HG02798 (cell line): ENCODE measurements at regions not wholly inside any gene's neighbourhood (a gene's known extent, or its start where the extent isn't known, plus 50 kb on each side); places are given as distances from the start of the nearest gene placed in this dataset.

ENCODE experiments used
- ATAC-seq: cut with Tn5 transposase; IDR thresholded peaks from one replicate; pipeline ENCODE4 v1.9.1; 2021; ENCODE audit warnings: mild to moderate bottlenecking; ENCODE audit not compliant: unreplicated experiment, poor library complexity

DNA sequence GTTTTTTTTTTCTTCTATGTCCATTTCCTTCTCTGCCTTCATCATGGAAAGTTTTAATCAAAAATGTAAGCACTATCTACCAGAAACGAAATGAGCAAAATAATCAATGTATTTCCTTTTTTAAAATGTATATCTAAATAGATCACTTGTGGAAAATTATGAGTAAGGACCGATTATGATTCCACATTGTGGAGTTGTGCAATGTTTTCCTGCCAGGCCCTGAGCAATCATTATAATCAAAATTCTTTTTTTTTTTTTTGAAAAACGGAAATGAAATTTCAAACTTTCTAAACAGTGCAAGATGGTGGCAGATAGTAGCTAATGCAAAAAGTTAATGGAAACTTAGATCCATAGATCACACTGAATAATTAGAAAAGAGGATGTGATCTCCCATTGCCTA lies 1074.6 kb upstream of the TMEM132C start:
- ATAC-seq: no peak

DNA sequence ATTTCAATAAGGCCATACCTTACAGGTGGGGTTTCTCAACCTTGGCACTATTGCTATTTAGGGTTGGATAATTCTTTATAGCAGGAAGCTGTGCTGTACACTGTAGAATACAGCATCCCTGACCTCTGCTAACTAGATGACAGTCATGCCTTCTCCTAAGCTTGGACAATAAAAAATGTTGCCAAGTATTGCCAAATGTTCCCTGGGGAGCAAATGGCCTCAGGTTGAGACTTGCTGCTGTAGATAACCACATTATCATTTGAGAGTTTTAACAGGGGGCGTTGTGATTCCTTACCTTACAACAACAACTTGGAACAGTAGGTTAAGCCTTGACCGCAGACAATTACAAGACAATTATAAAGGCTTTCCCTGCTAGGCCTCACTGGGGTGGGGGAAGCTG lies 1073.6 kb upstream of the TMEM132C start:
- ATAC-seq: no peak

DNA sequence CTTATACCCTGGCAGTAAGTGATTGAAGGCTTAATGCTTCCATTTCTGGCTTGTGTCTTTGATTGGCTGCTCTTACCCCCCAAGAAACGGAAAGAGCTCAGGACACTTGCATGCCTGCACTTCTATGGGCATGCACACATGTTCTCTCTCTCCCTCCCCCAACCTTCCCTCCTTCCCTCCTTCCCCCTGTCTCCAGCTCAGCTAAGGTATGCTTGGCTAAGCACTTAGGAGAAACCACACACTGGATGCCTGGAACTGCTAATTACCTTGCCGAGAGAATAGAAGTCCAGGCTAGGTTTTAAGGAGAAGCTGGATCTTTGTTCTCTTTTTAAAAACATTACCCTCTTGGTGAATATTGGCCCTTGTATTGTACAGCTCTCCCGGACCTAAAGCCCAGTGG lies 1072.8 kb upstream of the TMEM132C start:
- no peak for ATAC-seq

DNA sequence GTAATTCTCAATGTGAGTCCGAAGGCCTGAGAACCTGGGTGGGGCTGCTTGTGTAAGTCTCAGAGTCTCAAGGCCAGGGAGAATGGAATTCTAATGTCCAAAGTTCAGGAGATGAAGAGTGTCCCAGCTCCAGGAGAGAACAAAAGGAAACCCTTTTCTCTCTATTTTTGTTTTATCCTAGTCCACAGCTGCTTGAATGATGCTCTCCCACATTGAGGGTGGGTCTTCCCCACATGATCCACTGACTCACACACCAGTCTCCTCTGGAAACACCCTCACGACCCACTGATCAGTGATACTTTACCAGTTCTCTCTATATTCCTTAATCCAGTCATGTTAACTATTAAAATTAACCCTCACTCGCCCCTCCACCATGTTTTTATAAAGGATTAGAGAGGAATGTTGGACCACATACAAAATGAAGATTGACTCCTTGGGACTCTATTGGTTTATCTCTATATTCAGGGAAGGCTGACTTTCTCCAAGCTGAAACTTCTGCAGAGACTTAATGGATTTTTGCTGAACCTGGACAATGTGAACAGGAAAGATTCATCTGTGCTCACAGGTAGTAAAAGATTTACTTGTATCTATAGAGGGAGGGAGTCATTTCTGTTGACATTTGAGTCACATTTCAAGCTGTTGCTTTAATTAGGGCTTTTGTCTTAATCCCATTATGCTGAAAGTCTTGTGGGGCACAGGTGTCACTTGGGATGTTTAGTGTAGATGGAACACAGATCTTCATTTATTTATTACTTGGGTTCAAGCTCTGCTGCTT lies 1061.0 kb upstream of the TMEM132C start:
- ATAC-seq: no peak

DNA sequence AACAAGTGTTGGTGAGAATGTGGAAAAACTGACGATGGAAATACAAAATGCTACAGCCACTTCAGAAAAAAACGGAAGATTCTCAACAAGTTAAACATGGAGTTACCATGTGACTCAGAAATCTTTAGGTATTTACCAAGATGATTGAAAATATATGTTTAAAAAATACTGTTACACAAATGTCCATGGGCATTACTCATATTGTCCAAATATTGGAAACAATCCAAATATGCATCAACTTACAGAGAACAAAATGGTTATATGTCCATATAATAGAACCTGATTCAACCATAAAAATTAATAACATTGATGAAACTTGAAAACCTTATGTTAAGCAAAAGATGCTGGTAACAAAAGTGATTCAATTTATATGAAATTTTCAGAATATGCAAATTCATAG lies 1057.7 kb upstream of the TMEM132C start:
- no peak for ATAC-seq

DNA sequence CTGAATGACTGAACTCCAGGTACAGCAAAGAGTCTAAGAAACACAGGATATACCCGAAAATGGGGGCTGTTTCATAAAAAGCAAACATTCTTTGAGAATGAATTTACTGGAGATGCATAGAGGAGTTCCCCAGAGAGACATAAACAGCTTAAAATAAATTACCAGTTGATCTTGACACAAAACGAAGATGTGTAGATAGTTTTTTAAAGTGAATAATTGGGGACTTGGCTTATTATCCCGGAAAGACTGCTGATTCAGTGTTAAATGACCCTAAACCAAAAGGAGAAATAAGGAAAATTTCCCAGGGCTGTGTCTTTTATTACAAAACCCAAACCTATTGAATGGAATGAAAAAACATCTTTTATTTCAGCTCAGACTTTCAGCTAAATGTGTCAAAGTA lies 1052.8 kb upstream of the TMEM132C start:
- no peak for ATAC-seq

DNA sequence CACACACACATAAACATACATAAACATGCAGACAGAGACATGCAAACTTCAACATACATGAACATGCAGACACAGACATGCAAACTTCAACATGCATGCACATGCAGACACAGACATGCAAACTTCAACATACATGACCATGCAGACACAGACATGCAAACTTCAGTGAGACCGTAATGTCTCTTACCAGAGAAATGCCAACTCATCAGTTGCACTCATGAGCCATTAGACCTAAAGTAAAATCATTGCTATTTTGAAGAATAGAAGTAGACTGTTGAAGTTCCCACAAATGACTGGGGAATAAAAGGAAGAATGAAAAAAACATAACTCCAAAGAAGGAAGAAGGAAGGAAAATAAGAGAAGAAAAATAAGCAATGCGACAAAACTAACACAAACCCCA lies 1044.0 kb upstream of the TMEM132C start:
- ATAC-seq: no peak

DNA sequence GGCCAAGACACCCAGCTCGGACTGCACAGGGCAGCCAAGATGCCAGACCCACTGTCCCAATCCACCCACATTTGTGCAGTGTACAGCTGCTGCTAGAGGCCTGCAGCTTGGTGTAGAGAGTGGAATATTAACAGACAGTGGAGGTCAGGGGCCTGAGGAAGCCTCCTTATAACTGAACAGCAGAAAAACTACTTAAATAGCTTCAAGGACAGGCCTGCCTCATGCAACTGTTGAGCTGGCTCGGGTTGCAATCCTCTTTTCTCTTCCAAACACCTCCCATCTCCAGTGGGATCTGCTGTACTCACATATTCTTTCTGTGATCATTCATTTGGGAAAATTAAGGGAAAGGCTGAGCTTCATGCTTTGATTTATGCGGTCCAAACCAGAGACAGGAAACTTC lies 1043.2 kb upstream of the TMEM132C start:
- ATAC-seq: no peak

DNA sequence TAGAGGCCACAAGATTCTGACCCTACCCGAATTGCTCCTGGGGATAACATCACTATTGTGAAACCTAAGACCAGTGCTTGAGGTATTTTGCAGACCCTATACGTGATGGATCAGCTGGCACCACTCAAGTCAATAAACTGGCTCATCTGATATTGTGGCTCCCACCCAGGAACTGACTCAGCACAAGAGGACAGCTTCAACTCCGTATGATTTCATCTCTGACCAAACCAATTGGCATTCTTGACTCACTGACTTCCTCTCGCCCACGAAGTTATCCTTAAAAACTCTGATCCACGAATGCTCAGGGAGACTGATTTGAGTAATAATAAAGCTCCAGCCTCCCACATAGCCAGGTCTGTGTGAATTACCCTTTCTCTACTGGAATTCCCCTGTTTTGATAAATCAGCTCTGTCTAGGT lies 1036.1 kb upstream of the TMEM132C start:
- ATAC-seq: no peak

DNA sequence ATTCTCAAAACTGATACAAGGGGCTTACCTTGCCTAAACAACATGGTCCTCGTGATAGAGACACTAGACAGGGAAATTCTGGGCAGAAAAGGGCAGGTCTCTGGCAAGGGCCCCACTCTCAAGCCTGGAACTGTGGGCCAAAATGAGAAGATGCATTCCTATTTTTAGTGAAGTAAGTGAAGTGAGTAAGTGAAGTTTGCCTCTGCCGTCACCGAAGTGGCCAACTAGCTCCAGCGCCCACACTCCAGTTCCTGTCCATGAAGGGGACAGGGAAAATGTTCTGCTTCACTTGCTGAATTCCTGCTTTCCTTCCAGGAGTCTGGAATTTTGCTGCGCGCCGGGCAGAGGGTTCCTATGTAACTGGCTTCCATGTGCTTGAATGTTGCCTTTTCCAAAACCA lies 1035.6 kb upstream of the TMEM132C start:
- no peak for ATAC-seq

DNA sequence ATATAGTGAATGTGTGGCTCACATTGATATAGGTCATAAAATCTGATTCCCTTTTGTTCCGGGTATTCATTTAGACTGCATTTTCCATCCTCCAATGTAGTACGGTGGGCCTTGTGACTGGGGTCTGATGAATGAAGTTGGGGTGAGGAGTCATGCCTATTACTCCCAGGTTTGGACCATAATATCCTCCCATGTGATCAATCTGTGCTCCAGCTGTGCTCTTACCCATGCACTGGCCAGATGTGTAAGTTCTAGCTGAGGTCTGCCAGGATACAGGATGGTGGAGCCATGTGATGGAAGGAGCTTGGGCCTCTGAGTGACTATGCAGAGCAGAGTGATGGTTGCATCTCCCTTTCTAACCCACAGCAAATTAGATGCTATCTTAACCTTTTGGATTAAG lies 1034.0 kb upstream of the TMEM132C start:
- no peak for ATAC-seq

DNA sequence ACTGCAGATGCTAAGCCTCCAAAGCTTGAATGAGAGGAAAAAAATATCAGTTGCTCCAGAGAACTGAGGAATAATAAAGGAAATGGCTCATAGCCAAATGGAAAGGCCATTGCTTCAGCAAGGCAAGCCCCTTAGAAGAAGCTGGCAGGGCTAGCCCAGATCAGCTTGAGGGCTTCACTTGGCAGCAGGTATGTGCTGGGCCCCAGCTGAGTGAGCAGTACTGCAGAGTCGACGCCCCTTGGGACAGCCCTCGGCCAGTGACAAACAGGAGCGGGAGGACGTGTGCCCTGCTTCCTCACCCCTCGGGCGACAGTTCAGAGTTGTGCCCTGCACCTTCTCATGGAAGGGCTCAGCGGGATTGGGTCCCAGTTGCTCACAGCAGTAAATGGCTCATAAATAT lies 1031.2 kb upstream of the TMEM132C start:
- no peak for ATAC-seq

DNA sequence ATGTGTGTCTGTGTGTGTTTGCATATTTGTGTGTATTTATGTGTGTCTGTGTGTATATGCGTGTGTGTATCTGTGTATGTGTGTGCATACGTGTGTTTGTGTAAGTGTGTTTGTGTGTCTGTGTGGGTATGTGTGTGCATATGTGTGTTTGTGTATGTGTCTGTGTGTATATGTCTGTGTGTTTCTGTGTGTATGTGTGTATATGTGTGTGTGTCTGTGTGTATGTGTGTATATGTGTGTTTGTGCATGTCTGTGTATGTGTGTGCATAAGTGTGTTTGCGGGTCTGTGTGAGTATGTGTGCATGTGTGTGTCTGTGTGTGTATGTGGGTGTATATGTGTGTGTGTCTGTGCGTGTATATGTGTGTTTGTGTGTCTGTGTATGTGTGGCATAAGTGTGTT lies 1030.5 kb upstream of the TMEM132C start:
- ATAC-seq: no peak

DNA sequence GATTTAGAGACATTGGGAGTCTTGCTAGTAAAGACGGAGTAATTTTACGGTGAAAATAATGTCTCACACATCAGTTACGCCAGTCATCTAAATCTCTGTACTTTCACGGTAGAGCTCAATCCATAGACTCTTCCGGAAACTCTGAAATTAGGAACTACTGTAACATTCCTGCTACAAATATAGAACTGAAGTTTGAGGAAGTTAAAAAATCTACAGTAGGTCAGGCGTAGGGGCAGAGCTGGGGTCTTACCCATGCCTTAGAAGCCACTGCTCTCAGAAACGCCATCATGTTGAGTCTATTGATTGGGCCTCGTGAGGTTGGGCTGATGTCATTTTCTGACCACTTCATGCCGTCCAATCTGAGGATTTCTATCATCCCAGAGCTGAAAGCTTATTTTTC lies 1029.8 kb upstream of the TMEM132C start:
- ATAC-seq: no peak

DNA sequence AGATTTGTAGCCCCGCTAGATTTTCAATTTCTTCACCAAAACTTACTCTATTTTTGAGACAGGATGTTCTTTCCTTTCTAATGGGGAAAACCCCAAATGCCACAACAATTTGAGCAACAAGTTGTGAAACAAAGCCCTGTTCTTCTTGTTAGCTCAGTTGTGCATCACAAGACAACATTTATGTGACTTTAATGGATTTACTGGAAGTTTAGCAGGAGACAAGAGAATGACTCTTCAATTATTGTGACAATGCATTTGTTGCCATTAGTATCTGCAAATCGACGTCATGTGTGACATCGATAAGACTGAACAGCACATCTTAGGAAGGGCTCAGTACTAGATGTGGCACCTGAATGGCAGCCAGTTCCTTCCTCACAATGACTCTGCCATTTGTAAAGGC lies 1028.9 kb upstream of the TMEM132C start:
- no peak for ATAC-seq

DNA sequence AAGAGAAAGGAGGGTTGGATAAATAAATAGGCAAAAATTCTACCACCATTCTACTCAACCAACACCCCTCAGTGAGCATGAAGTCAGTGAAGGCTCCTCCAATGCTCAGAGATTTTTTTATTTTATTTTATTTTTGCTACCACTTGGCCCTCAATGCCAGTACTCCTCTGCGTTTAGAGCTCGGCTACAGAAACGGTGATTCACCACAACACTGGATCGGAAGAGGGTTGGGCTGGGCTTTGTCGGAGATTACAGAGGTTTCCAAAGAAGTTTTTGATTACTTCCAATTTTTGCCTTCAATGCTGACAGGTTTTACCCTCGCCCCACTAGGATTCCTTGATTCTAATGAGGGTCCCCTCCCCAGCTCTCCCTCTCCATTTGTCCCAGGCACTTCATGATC lies 1027.2 kb upstream of the TMEM132C start:
- ATAC-seq: no peak

DNA sequence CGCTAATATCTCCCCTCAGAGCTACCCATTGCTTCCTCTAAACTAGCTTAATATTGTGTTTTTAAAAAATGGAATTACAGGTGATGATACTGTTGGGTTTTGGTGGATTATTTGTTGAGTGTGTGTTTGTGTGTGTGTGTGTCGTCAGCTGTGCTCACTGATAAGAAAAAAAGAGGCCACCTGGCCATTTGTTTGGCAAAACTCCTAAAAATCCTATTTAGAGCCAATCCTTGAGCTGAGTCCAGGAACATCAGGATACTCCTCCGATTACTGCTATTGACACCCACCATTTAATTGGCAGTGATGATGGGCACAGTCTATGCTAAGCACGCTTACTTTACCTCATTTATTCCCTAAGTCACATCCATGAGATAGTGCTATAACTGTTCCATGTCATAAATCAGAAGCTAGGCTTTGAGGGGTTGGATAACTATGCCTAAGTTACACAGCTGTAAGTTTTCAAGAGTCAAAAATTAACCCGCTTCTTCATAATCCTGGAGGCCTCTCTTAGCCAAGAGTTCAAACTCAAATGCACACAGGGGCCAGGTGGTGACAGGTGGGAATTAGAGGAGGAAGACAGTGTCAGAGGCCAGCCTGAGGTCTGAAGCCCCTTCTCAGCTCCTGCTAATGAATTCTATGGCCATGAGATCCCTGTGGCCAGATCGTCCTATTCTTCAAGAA lies 1026.6 kb upstream of the TMEM132C start:
- ATAC-seq: no peak

DNA sequence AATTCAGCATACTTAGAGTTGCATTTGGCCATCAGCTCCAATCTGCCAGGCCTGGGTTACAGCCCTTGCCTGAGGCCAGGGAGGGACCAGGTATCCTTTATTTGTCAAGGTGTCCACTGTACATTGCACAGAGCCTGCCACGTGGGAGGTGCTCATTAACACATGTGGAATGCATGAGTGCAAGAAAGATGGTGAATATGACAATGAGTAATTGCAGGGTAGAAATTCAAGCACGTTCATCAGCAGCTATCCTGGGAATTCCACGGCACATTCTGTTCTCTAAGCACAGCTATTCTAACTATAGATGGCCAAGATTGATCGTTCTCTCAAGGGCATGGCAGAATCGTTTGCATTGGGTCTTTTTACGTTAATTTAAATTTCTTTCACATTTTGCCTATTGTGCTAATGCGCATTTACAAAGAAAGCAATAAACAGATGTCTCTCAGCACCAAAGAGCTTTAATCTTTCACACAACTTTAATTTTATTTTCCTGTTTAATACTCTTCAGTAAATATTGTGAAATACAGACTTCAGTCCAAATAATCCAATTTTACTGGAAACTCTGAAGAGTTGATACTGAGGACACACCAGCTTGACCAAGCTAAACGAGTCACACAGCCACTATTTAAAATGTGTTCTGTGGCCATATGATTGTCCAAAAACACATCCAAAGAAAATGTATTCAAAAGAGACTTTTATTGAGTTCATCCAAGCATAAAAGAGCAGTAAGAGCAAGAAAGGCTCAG lies 1025.7 kb upstream of the TMEM132C start:
- ATAC-seq: no peak

DNA sequence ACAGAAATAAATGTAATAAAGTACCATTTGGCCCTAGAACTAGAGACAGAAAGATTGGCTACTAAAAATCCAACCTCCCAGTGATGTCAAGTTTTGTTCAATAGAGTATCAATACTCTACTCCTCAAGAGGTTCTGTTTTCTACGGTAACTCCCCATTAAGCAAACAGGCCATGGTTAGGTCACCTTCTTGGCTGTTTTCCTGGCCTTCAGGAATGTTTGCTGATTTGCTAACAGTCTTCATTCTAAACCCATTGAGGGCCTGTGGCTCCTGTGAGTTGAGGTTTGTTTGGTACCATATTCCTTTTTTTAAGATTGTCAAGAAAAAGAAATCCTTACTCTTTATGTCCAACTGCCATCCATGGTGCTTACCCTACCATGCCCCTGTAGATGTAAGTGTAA lies 1022.0 kb upstream of the TMEM132C start:
- no peak for ATAC-seq

DNA sequence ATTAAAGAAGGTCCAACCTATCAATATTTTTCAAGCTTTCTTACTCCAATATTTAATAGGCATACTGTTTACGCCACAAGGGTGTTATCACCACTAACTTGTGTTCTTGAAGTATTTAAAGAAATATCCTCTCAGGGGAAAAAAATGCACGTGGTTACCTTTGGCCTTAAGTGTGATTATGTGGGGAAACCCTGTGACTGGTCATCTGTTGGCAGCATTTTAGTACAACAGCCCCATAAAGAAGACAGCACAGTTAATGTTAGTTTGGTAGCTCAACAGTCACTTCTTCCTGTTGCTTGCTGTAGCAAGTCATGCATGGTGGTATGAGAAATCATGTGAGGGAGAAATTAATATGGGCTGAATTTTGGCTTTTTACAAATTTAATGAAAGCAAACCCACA lies 1021.5 kb upstream of the TMEM132C start:
- no peak for ATAC-seq

DNA sequence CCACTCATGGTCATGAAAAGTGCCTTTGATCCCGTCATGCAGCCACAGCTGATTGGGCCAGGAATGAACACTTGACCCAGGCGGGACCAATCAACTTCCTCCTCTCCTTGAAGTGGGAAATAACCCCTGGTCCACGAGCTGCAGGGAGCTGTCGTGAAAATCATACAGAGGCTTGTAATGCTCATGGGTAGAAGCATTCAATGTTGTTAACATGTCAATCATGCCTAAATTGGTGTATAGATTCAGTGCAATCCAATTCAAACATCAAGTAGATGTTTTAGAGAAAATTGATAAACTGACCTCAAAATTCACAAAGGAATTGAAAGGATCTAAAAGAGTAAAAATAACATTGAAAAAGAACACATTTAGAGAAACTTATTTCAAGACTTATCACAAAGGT lies 1019.0 kb upstream of the TMEM132C start:
- ATAC-seq: no peak
